Thoracic aorta (tissue), 2 donors: ENCODE measurements at regions not wholly inside any gene's neighbourhood (a gene's known extent, or its start where the extent isn't known, plus 50 kb on each side); places are given as distances from the start of the nearest gene placed in this dataset.

Source experiments
- ATAC-seq: fragments of 150-250 bp; one replicate; pipeline ENCODE4 v1.8.0; 2017; ENCODE audit warnings: low read depth; ENCODE audit not compliant: insufficient number of reproducible peaks, low FRiP score
- DNase-seq: peaks from one replicate; pipeline ENCODE4 v3.0.0-alpha.2; 2020; ENCODE audit warnings: low spot score
- H3K27ac ChIP-seq, 2 donors: fragments of 200-600 bp; sonication (generic); 1 replicate in 1 of 2; 2 replicates in 1 of 2; pipeline ENCODE4 v1.5.1; 2016; ENCODE audit warnings: mild to moderate bottlenecking in 2 of 2, moderate library complexity in 2 of 2
- H3K27me3 ChIP-seq: fragments of 200-600 bp; sonication (generic); replicated peaks from 2 replicates; pipeline ENCODE4 v1.6.0; 2016; ENCODE audit warnings: mild to moderate bottlenecking; ENCODE audit not compliant: insufficient read depth
- H3K36me3 ChIP-seq: fragments of 200-600 bp; sonication (generic); one replicate; pipeline ENCODE4 v1.5.1; 2016
- H3K4me1 ChIP-seq, 2 donors: fragments of 200-600 bp; sonication (generic); 1 replicate in 1 of 2; 2 replicates in 1 of 2; pipeline versions ENCODE4 v1.5.1 to v1.6.0; 2016; ENCODE audit warnings: low read depth in 2 of 2, mild to moderate bottlenecking in 1 of 2; ENCODE audit not compliant: control insufficient read depth in 1 of 2
- H3K4me3 ChIP-seq: fragments of 200-600 bp; sonication (generic); 2 replicates; pipeline ENCODE4 v1.5.1; 2016; ENCODE audit warnings: mild to moderate bottlenecking
- H3K9me3 ChIP-seq: fragments of 200-600 bp; sonication (generic); 2 replicates; pipeline ENCODE4 v1.5.1; 2016
- CTCF ChIP-seq: fragments of 200-600 bp; sonication (generic); IDR thresholded peaks from one replicate; pipeline ENCODE4 v1.5.1; 2019; ENCODE audit warnings: antibody characterized with exemption

- Histone ChIP-seq H3K4me1 (peaks cover 5 to 25% of the 10 kb centered on the region in 2 donors), H3K36me3 (no peaks in the 10 kb centered on the region), H3K4me3 (no peak overlapping the region), H3K27ac (peak overlapping the region; percentile 55 to 61), H3K9me3 (no peaks in the 10 kb centered on the region), H3K27me3 (no peaks in the 10 kb centered on the region)
- no peak for DNase-seq
- TF ChIP-seq CTCF, result no peak
- ATAC-seq, result no peak
Measured at GRCh38 chr18:58813105-58813504, 51.6 kb upstream of the ZNF532 start.

- DNase-seq, result no peak
- ATAC-seq, result no peak
- Histone ChIP-seq H3K27me3 (no peaks in the 10 kb centered on the region), H3K36me3 (no peaks in the 10 kb centered on the region), H3K9me3 (no peaks in the 10 kb centered on the region), H3K4me3 (no peak overlapping the region), H3K27ac (peak overlapping the region; percentile 61 to 79), H3K4me1 (peaks cover 5 to 25% of the 10 kb centered on the region in 2 donors)
- TF ChIP-seq CTCF, result no peak
Measured at GRCh38 chr18:58813561-58814225, 51.0 kb upstream of the ZNF532 start.

GRCh38 chr18:58814317-58814716 is 50.4 kb upstream of the ZNF532 start:
- Histone ChIP-seq H3K36me3 (no peaks in the 10 kb centered on the region), H3K4me1 (peaks cover 5 to 29% of the 10 kb centered on the region in 2 donors), H3K27ac (peak overlapping the region; percentile 61 to 79), H3K4me3 (no peak overlapping the region), H3K9me3 (no peaks in the 10 kb centered on the region), H3K27me3 (no peaks in the 10 kb centered on the region)
- TF ChIP-seq CTCF, result no peak
- DNase-seq (no peak), ATAC-seq (no peak)
